K562 (cell line): ENCODE measurements at regions not wholly inside any gene's neighbourhood (a gene's known extent, or its start where the extent isn't known, plus 50 kb on each side); places are given as distances from the start of the nearest gene placed in this dataset.
A peak's percentile ranks its signal among the peaks of the same experiment; 100 is the strongest.

Source experiments
- BCL6 ChIP-seq: fragments of 250-450 bp; sonication (Bioruptor Pico); IDR thresholded peaks from 2 replicates; pipeline ENCODE4 v1.4.0; 2020
- CLOCK ChIP-seq: fragments of 250-450 bp; sonication (Bioruptor Pico); IDR thresholded peaks from 2 replicates; pipeline ENCODE4 v1.4.0; 2020; ENCODE audit warnings: mild to moderate bottlenecking, moderate library complexity, borderline replicate concordance
- CREB5 ChIP-seq: fragments of 250-450 bp; sonication (Bioruptor Pico); IDR thresholded peaks from 2 replicates; pipeline ENCODE4 v1.5.0; 2020; ENCODE audit warnings: mild to moderate bottlenecking
- CTBP1 ChIP-seq: fragments of 450-650 bp; IDR thresholded peaks from 2 replicates; pipeline ENCODE4 v1.6.1; 2016; ENCODE audit warnings: borderline replicate concordance
- DDX20 ChIP-seq: fragments of 450-650 bp; IDR thresholded peaks from 2 replicates; pipeline ENCODE4 v1.6.1; 2016; ENCODE audit warnings: missing genetic modification characterization, low read depth, mild to moderate bottlenecking, missing compliant biosample characterization, moderate library complexity
- DPF2 ChIP-seq: fragments of 450-650 bp; IDR thresholded peaks from 2 replicates; pipeline ENCODE4 v1.6.1; 2016
- EZH2 ChIP-seq: IDR thresholded peaks from 2 replicates; pipeline ENCODE4 v1.6.1; 2012; ENCODE audit warnings: low read depth, mild to moderate bottlenecking, inconsistent platforms, low read length, borderline replicate concordance
- HIVEP1 ChIP-seq: fragments of 250-450 bp; sonication (Bioruptor Pico); IDR thresholded peaks from 2 replicates; pipeline ENCODE4 v1.4.0; 2020; ENCODE audit warnings: mild to moderate bottlenecking
- IRF9 ChIP-seq: fragments of 450-650 bp; IDR thresholded peaks from 2 replicates; pipeline ENCODE4 v1.6.1; 2016; ENCODE audit warnings: missing biosample characterization, missing genetic modification characterization
- MAFF ChIP-seq: IDR thresholded peaks from 2 replicates; pipeline ENCODE4 v1.6.1; 2012; ENCODE audit warnings: low read length, improper control_type of control experiment
- MXI1 ChIP-seq: IDR thresholded peaks from 2 replicates; pipeline ENCODE4 v1.6.1; 2011; ENCODE audit warnings: low read depth, mild to moderate bottlenecking, improper control_type of control experiment, low read length
- NFIX ChIP-seq: fragments of 250-450 bp; sonication (Bioruptor Pico); IDR thresholded peaks from 2 replicates; pipeline ENCODE4 v1.4.0; 2020; ENCODE audit warnings: low read depth, mild to moderate bottlenecking, moderate library complexity
- PTRF ChIP-seq: fragments of 450-650 bp; IDR thresholded peaks from 2 replicates; pipeline ENCODE4 v1.6.1; 2016; ENCODE audit warnings: mild to moderate bottlenecking, missing genetic modification characterization, missing compliant biosample characterization
- SIN3B ChIP-seq: fragments of 450-650 bp; IDR thresholded peaks from 2 replicates; pipeline ENCODE4 v1.6.1; 2017; ENCODE audit warnings: low read depth, mild to moderate bottlenecking, moderate library complexity
- SREBF2 ChIP-seq: sonication (generic); formaldehyde crosslinking; IDR thresholded peaks from 2 replicates; pipeline ENCODE4 v1.4.0; 2020; ENCODE audit warnings: mild to moderate bottlenecking, missing genetic modification reagents
- YBX1 ChIP-seq: fragments of 450-650 bp; IDR thresholded peaks from 2 replicates; pipeline ENCODE4 v1.7.1; 2016; ENCODE audit warnings: mild to moderate bottlenecking
- ZBTB11 ChIP-seq, 3 experiments: fragments of 200-800 bp in 1 of 3; fragments of 250-450 bp in 1 of 3; fragments of 450-650 bp in 1 of 3; sonication (Bioruptor Pico) in 1 of 3; sonication (Bioruptor generic) in 1 of 3; formaldehyde crosslinking in 1 of 3; IDR thresholded peaks; 2 replicates each; pipeline versions ENCODE4 v1.6.1 to v1.8.0; 2016 to 2022; ENCODE audit warnings: mild to moderate bottlenecking in 2 of 3, missing genetic modification characterization in 2 of 3, missing compliant biosample characterization in 1 of 3, moderate library complexity in 1 of 3
- ZC3H11A ChIP-seq: IDR thresholded peaks from 2 replicates; pipeline ENCODE4 v1.6.1; 2012; ENCODE audit warnings: low read depth, low read length, improper control_type of control experiment
- ZEB2 ChIP-seq: fragments of 450-650 bp; IDR thresholded peaks from 2 replicates; pipeline ENCODE4 v1.6.1; 2016
- ZNF347 ChIP-seq: fragments of 450-650 bp; formaldehyde crosslinking; IDR thresholded peaks from 2 replicates; pipeline ENCODE4 v1.4.0; 2020; ENCODE audit warnings: low read depth, mild to moderate bottlenecking, moderate library complexity
- ZNF707 ChIP-seq: fragments of 250-450 bp; sonication (Bioruptor Pico); conservative IDR thresholded peaks from 2 replicates; pipeline ENCODE4 v1.8.0; 2022; ENCODE audit warnings: inconsistent platforms, mild to moderate bottlenecking, moderate library complexity

GRCh38 chrX:125219852-125220251 lies 99.8 kb upstream of the TEX13C start (continued):
- TF ChIP-seq CREB5 (CRISPR knock-in tag) (no peak), ZBTB11 (CRISPR knock-in tag; IDR thresholded peaks at IDR 0.05) (peak in 1 of 3 experiments; percentile 45; a peak in 2 of 6 replicates), MAFF (no peak), ZNF347 (CRISPR knock-in tag) (no peak), DDX20 (tag) (no peak), MXI1 (no peak), ZNF707 (no peak), CLOCK (no peak), SREBF2 (CRISPR knock-in tag) (no peak), ZEB2 (peak; percentile 23; the same call in 1 of the 2 replicates), IRF9 (tag) (no peak), BCL6 (no peak), ZC3H11A (no peak), SIN3B (no peak), EZH2 (no peak), YBX1 (no peak), PTRF (tag) (no peak), DPF2 (peak; percentile 71), HIVEP1 (CRISPR knock-in tag) (no peak), NFIX (CRISPR knock-in tag) (no peak), CTBP1 (no peak)
